ENCODE measurements at regions not wholly inside any gene's neighbourhood (a gene's known extent, or its start where the extent isn't known, plus 50 kb on each side); places are given as distances from the start of the nearest gene placed in this dataset.

GRCh38 chr7:41567031-41567730 is 135.7 kb downstream of the INHBA start:
- TF ChIP-seq, protein P1, sequence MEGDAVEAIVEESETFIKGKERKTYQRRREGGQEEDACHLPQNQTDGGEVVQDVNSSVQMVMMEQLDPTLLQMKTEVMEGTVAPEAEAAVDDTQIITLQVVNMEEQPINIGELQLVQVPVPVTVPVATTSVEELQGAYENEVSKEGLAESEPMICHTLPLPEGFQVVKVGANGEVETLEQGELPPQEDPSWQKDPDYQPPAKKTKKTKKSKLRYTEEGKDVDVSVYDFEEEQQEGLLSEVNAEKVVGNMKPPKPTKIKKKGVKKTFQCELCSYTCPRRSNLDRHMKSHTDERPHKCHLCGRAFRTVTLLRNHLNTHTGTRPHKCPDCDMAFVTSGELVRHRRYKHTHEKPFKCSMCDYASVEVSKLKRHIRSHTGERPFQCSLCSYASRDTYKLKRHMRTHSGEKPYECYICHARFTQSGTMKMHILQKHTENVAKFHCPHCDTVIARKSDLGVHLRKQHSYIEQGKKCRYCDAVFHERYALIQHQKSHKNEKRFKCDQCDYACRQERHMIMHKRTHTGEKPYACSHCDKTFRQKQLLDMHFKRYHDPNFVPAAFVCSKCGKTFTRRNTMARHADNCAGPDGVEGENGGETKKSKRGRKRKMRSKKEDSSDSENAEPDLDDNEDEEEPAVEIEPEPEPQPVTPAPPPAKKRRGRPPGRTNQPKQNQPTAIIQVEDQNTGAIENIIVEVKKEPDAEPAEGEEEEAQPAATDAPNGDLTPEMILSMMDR (IDR thresholded peaks at IDR 0.05), result no peak
- TF ChIP-seq EZH2 (IDR thresholded peaks at IDR 0.05; ENCODE audit: borderline replicate concordance, insufficient read depth, low read depth, low read length, poor library complexity, severe bottlenecking), result no peak
